IMR-90 (cell line): ENCODE measurements at regions not wholly inside any gene's neighbourhood (a gene's known extent, or its start where the extent isn't known, plus 50 kb on each side); places are given as distances from the start of the nearest gene placed in this dataset.
A peak's percentile ranks its signal among the peaks of the same experiment; 100 is the strongest.

Experiments
- ATAC-seq: fragments of 200-7000 bp; cut with Tn5 transposase; 2 replicates; pipeline ENCODE4 v1.9.1; 2020; ENCODE audit warnings: low read depth, mild to moderate bottlenecking, moderate library complexity
- BruUV-seq: library from RNA; stranded (reverse); fragments of 400-500 nt; replicated peaks from 2 replicates; lab custom pipeline; 2021; lab: Mats Ljungman, UMichigan
- CTCF ChIA-PET: fragments of 300-600 bp; formaldehyde crosslinking; extraction: SDS; loops from one replicate; lab custom pipeline; 2021; ENCODE audit warnings: antibody characterized with exemption; lab: Yijun Ruan, JAX
- POLR2A ChIA-PET: fragments of 300-600 bp; sonication (Branson Sonifier 250); formaldehyde crosslinking; loops from one replicate; lab custom pipeline; 2022; ENCODE audit warnings: antibody characterized with exemption; ENCODE audit not compliant: unreplicated experiment; lab: Charles Lee
- DNase-seq: peaks from one replicate; pipeline ENCODE4 v3.0.0; 2013
- H2AFZ ChIP-seq: replicated peaks from 2 replicates; pipeline ENCODE3; 2013; ENCODE audit warnings: low read length, mild to moderate bottlenecking; ENCODE audit not compliant: poor library complexity
- H2AK5ac ChIP-seq: 2 replicates; pipeline ENCODE4 v1.6.1; 2013; ENCODE audit warnings: low read depth, low read length, inconsistent platforms
- H2AK9ac ChIP-seq: replicated peaks from 2 replicates; pipeline ENCODE3; 2013; ENCODE audit warnings: mild to moderate bottlenecking, low read depth, low read length, moderate library complexity; ENCODE audit not compliant: poor library complexity
- H2BK120ac ChIP-seq: 2 replicates; pipeline ENCODE4 v1.6.1; 2013; ENCODE audit warnings: low read depth, low read length, inconsistent platforms
- H2BK15ac ChIP-seq: 3 replicates; pipeline ENCODE4 v1.6.1; 2013; ENCODE audit warnings: low read depth, low read length, inconsistent platforms
- H2BK20ac ChIP-seq: 2 replicates; pipeline ENCODE4 v1.6.1; 2013; ENCODE audit warnings: low read depth, mild to moderate bottlenecking, inconsistent platforms, low read length, moderate library complexity
- H2BK5ac ChIP-seq: 2 replicates; pipeline ENCODE4 v1.6.1; 2013; ENCODE audit warnings: mild to moderate bottlenecking, low read depth, low read length, inconsistent platforms; ENCODE audit not compliant: poor library complexity, severe bottlenecking
- H3K14ac ChIP-seq: replicated peaks from 2 replicates; pipeline ENCODE4 v1.6.1; 2013; ENCODE audit warnings: low read depth, low read length, inconsistent platforms
- H3K18ac ChIP-seq: 2 replicates; pipeline ENCODE4 v1.6.1; 2013; ENCODE audit warnings: low read depth, low read length, control low read depth
- H3K23ac ChIP-seq: 2 replicates; pipeline ENCODE4 v1.6.1; 2013; ENCODE audit warnings: low read depth, low read length, inconsistent platforms
- H3K27ac ChIP-seq: 2 replicates; pipeline ENCODE4 v1.5.1; 2013; ENCODE audit warnings: mild to moderate bottlenecking, control low read depth, low read length; ENCODE audit not compliant: insufficient read depth
- H3K27me3 ChIP-seq: 2 replicates; pipeline ENCODE4 v1.6.1; 2013; ENCODE audit warnings: low read length; ENCODE audit not compliant: control insufficient read depth, insufficient read depth
- H3K36me3 ChIP-seq: 2 replicates; pipeline ENCODE4 v1.6.1; 2013; ENCODE audit warnings: low read length, mixed read lengths; ENCODE audit not compliant: control insufficient read depth, insufficient read depth
- H3K4ac ChIP-seq: 2 replicates; pipeline ENCODE4 v1.6.1; 2013; ENCODE audit warnings: low read depth, low read length, inconsistent platforms
- H3K4me1 ChIP-seq: 2 replicates; pipeline ENCODE4 v1.6.1; 2013; ENCODE audit warnings: low read length, mixed read lengths; ENCODE audit not compliant: control insufficient read depth, insufficient read depth
- H3K4me2 ChIP-seq: 2 replicates; pipeline ENCODE4 v1.6.1; 2013; ENCODE audit warnings: low read depth, mild to moderate bottlenecking, control low read depth, low read length, moderate library complexity
- H3K4me3 ChIP-seq: 2 replicates; pipeline ENCODE4 v1.5.1; 2013; ENCODE audit warnings: low read depth, mild to moderate bottlenecking, control low read depth, low read length, moderate library complexity; ENCODE audit not compliant: insufficient read depth
- H3K56ac ChIP-seq: 2 replicates; pipeline ENCODE4 v1.6.1; 2013; ENCODE audit warnings: low read length, inconsistent platforms; ENCODE audit not compliant: insufficient read depth; ENCODE audit errors: extremely low read depth
- H3K79me1 ChIP-seq, 2 experiments: 2 replicates each; pipeline ENCODE4 v1.6.1; 2013; ENCODE audit warnings: low read length in 2 of 2, inconsistent platforms in 1 of 2, low read depth in 1 of 2
- H3K9ac ChIP-seq: 2 replicates; pipeline ENCODE4 v1.6.1; 2013; ENCODE audit warnings: low read depth, low read length, control low read depth
- H3K9me1 ChIP-seq: 2 replicates; pipeline ENCODE4 v1.6.1; 2013; ENCODE audit warnings: low read length, inconsistent platforms; ENCODE audit not compliant: insufficient read depth
- H3K9me3 ChIP-seq: 2 replicates; pipeline ENCODE4 v1.6.1; 2013; ENCODE audit warnings: low read length; ENCODE audit not compliant: control insufficient read depth, insufficient read depth
- H4K20me1 ChIP-seq: 2 replicates; pipeline ENCODE4 v1.6.1; 2013; ENCODE audit warnings: low read length, inconsistent platforms; ENCODE audit not compliant: insufficient read depth
- H4K5ac ChIP-seq: 2 replicates; pipeline ENCODE4 v1.6.1; 2013; ENCODE audit warnings: mild to moderate bottlenecking, low read depth, low read length, control low read depth
- H4K8ac ChIP-seq, 2 experiments: 2 replicates each; pipeline ENCODE4 v1.6.1; 2013; ENCODE audit warnings: low read depth in 2 of 2, low read length in 2 of 2, control low read depth in 1 of 2, inconsistent platforms in 1 of 2
- H4K91ac ChIP-seq: 2 replicates; pipeline ENCODE4 v1.6.1; 2013; ENCODE audit warnings: low read depth, low read length, inconsistent platforms; ENCODE audit not compliant: insufficient read depth
- BHLHE40 ChIP-seq: fragments of 150-350 bp; IDR thresholded peaks from 2 replicates; pipeline ENCODE4 v1.6.1; 2016; ENCODE audit warnings: mild to moderate bottlenecking, low read depth, low read length
- CEBPB ChIP-seq: IDR thresholded peaks from 2 replicates; pipeline ENCODE4 v1.6.1; 2012; ENCODE audit warnings: low read depth, low read length, improper control_type of control experiment
- dilution Hi-C: fragments of 300-500 bp; cut with HindIII; formaldehyde crosslinking; loops from one replicate; pipeline ENCODE4 v1.14.3; 2018; ENCODE audit warnings: low sequenced_read_pairs; ENCODE audit not compliant: unreplicated experiment
- in situ Hi-C: fragments of 300-500 bp; cut with MboI; formaldehyde crosslinking; loops from 3 replicates; pipeline ENCODE4 v1.14.3; 2019; ENCODE audit warnings: low sequenced_read_pairs, inconsistent platforms, mixed read lengths
- intact Hi-C: fragments of 100-400 bp; cut with micrococcal nuclease; formaldehyde crosslinking; loops from 2 replicates; pipeline ENCODE4 v1.10.0; 2022

GRCh38 chr21:35428001-35428320 is 378.9 kb upstream of the RUNX1 start:
- Histone ChIP-seq H2AK9ac (no peak overlapping the region), H3K9me3 (peaks cover 11% of the 10 kb centered on the region), H3K36me3 (no peaks in the 10 kb centered on the region), H4K8ac (no peak overlapping the region), H2BK15ac (0 out of 3 replicates have a peak overlapping the region, but pooled peaks have one; percentile 86), H3K9me1 (no peaks in the 10 kb centered on the region; the same call in 1 of the 2 replicates), H3K4ac (no peak overlapping the region), H3K79me1 (no peaks in the 10 kb centered on the region), H3K14ac (peak overlapping the region; percentile 73; the same call in 1 of the 2 replicates), H4K91ac (no peak overlapping the region), H3K4me2 (no peak overlapping the region), H3K56ac (no peak overlapping the region; the same call in 1 of the 2 replicates), H4K20me1 (no peaks in the 10 kb centered on the region), H2BK120ac (no peak overlapping the region), H2AFZ (no peak overlapping the region), H3K9ac (no peak overlapping the region), H4K5ac (no peak overlapping the region), H3K4me1 (peaks cover 1% of the 10 kb centered on the region; the same call in 1 of the 2 replicates), H3K27me3 (no peaks in the 10 kb centered on the region), H3K27ac (no peak overlapping the region), H3K23ac (0 out of 2 replicates have a peak overlapping the region, but pooled peaks have one; percentile 52), H3K4me3 (no peak overlapping the region), H2BK20ac (no peak overlapping the region), H2AK5ac (no peak overlapping the region), H3K18ac (no peak overlapping the region), H2BK5ac (no peak overlapping the region)
- CTCF ChIA-PET: no interaction called here
- no TSS peak for BruUV-seq
- intact Hi-C loops (no loop called here), dilution Hi-C loops (no loop called here), in situ Hi-C loops (no loop called here)
- TF ChIP-seq BHLHE40: no peak
- peak; percentile 59 for TF ChIP-seq CEBPB
- POLR2A ChIA-PET: no interaction called here
- no peak; the same call in 1 of the 2 replicates for ATAC-seq
- peak; percentile 35 for DNase-seq
